ENCODE measurements at regions not wholly inside any gene's neighbourhood (a gene's known extent, or its start where the extent isn't known, plus 50 kb on each side); places are given as distances from the start of the nearest gene placed in this dataset.

GRCh38 chr11:45062974-45063635 is 83.3 kb upstream of the PRDM11 start:
- no peak for FAIRE-seq
- no peak for DNase-seq (ENCODE audit: low spot score)

- FAIRE-seq (no peak), DNase-seq (ENCODE audit: low spot score) (no peak)
These were observed 82.8 kb upstream of the PRDM11 start for GRCh38 chr11:45063669-45064068.

- FAIRE-seq (no peak), DNase-seq (ENCODE audit: low spot score) (no peak)
These were observed 78.5 kb upstream of the PRDM11 start for GRCh38 chr11:45067966-45068365.

DNA sequence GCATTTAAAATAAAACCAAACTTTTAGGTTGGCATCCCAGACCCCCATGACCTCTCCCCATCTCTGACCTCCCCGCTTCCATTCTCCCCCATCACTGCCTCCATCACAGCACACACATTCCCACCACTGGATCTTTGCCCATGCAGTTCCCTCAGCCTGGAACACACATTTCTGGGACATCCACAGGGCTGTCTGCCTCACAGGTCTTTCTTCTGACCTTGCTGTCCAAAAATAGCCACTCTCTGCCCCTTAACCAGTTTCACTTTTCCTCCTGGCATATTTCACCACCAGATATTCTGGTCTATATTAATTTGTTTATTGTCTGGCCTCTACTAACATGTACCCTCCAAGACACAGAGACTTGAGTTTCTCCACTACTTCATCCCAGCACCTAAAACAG is 75.2 kb upstream of the PRDM11 start:
- no peak for DNase-seq (ENCODE audit: low spot score)
- FAIRE-seq = no peak

DNA sequence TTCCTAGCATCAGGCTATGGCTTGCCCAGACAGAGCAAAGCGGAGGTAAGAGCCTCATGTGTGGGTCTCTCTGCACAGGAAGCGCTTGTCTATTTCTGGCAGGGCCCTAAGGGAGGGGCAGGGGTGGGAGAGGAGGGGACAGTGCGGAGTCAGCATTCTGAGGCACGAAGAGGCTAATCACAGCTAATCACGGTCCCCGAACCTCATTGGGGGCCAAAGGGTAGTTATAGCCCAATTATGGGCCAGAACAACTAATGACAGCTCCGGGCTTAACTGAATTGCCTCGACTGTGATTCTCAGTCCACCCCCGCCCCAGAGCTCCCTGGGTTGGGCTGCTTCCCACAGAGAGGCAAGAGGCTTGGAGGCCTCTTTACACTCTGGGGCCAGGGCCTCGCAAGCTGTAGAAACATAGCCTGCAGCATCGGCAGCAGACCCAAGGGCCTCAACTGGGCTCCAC is 72.7 kb upstream of the PRDM11 start:
- DNase-seq (ENCODE audit: low spot score) (no peak), FAIRE-seq (no peak)

GRCh38 chr11:45075519-45075918 is 70.9 kb upstream of the PRDM11 start:
- no peak for DNase-seq (ENCODE audit: low spot score)
- no peak for FAIRE-seq

DNA sequence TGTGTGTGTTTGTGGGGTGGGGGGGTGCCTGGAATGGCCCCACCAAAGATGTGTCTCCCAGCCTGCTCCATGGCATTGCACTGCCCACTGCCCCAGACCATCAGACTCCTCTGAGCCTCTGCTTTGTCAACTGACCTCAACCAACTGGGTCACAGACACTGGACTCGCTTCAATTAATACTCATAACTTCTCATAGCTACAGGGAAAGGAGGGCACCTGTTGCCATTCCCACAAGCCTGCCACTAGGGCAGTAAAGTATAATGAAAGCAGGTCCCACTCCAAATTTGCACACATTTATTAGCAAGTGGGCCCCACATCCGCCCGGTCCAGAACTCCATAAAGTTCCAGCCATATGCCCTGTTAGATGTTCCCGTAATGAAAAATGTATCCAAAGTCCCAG is 70.5 kb upstream of the PRDM11 start:
- DNase-seq (ENCODE audit: low spot score) (no peak), FAIRE-seq (no peak)

GRCh38 chr11:45076761-45077160 is 69.7 kb upstream of the PRDM11 start:
- no peak for DNase-seq (ENCODE audit: low spot score)
- no peak for FAIRE-seq

GRCh38 chr11:45078236-45079074 is 68.0 kb upstream of the PRDM11 start:
- FAIRE-seq = no peak
- DNase-seq (ENCODE audit: low spot score) = no peak

DNA sequence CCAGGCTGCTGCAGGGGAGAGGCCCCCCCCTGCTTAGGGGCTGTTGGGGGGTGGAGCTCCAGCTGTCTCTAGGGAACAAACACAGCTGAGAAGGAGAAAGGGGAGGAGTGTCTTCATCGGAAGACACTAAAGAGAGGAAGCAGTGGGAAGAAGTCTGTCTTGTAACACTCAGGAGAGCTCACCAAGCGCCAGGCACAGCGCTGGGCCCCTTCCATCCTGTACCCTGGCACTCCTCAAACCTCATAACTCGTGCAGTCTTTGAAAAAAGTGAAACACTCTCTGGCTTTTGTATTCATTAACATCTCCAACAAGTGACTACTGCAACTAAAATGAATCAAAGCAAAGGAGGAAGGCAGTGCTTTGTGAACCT is 67.4 kb upstream of the PRDM11 start:
- DNase-seq (ENCODE audit: low spot score) = no peak
- FAIRE-seq = no peak

- no peak for FAIRE-seq
- DNase-seq (ENCODE audit: low spot score) = no peak
These were observed 66.9 kb upstream of the PRDM11 start for GRCh38 chr11:45079567-45079942.

DNA sequence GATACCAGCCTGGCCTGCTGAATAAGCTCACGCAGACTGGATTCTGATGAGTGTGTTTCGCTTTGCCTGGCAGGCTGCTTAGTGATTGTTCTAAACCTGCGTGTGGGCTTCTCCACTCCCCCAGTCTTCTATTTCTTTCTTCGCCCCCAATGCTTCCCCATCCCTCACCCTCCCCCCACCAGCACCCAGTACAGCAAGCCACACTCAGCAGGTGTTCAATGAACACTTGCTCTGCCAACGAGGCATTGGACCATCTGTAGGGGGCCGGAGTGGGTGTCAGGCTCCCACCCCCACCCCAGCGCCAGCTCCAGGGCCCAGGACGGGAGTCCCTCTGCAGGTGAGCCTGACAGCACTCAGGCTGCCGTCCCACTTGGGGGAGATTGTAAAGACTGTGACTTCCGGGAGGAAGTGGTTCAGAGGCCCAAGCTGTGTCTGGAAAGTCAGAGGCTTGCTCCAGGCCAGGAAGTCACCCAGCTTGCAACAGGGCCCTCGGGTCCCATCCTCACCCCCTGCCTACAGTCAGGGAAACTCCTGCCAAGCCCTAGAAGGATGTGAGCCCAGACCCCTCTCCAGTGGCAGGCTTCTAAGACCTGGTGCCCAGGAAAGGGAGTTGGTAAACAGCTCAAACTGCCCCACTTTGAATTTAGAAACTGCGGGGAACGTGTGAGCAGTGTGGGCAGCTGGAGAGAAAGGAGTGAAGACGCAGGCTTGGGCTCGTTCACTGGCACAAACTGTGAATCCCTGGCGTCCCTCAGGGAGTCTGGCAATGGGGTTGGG is 66.3 kb upstream of the PRDM11 start:
- no peak for DNase-seq (ENCODE audit: low spot score)
- FAIRE-seq = no peak

DNA sequence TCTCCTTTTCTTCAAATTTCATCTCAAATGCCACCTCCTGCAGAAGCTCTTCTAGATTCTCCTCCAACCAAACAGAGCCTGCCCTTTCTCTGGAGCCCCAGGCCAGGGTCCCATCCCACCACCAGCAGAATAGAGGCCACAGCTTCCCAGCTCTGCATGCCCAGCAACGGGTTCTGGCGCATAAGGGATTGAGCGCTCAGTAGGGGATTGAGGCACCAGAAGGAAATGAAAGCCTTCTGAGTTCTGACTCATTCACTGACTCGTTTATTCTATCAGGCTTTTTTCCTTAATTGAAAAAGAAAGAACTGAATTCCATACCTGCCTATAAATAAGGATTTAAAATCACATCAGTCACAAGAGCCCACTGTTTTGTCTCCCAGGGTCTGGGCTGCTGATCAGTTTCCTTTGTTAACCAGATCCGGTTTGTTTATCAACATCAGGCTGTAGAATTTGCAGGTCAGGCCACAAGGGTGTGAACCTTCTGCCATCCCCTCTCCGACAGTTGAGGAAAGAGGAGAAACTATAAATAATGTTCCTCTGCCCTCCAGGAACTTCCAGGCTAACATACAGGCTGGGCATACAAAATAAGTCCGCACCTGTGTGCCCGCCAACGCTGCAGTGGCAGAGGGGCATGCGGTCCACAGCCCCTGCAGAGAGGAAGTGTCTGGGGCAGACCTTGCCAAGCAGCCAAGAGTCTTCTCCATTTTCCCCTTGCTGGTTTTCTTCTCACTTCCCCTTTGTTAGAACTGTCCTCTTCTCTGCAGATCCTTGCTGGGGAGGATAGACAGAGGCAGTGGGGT is 63.5 kb upstream of the PRDM11 start:
- DNase-seq (ENCODE audit: low spot score) = no peak
- no peak for FAIRE-seq

GRCh38 chr11:45083544-45084087 is 62.8 kb upstream of the PRDM11 start:
- FAIRE-seq = no peak
- DNase-seq (ENCODE audit: low spot score) = no peak

GRCh38 chr11:45085646-45086501 is 60.6 kb upstream of the PRDM11 start:
- DNase-seq (ENCODE audit: low spot score) (no peak), FAIRE-seq (no peak)

GRCh38 chr11:45086526-45086925 is 59.9 kb upstream of the PRDM11 start:
- FAIRE-seq (no peak), DNase-seq (ENCODE audit: low spot score) (no peak)

- no peak for DNase-seq (ENCODE audit: low spot score)
- no peak for FAIRE-seq
These were observed 59.1 kb upstream of the PRDM11 start for GRCh38 chr11:45087086-45087899.

DNA sequence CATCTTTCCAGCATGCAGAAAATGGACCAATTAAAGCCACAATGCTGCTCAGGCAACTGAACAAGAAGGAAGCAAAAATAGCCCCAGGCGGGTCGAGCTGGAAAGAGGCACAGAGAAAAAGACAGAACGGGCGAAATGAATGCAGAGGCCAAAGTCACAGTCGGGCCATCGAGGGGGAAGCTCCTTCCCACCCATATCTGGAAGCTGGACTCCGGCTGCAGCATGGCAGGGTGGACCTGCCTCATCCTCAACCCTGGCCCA is 58.6 kb upstream of the PRDM11 start:
- FAIRE-seq = no peak

DNA sequence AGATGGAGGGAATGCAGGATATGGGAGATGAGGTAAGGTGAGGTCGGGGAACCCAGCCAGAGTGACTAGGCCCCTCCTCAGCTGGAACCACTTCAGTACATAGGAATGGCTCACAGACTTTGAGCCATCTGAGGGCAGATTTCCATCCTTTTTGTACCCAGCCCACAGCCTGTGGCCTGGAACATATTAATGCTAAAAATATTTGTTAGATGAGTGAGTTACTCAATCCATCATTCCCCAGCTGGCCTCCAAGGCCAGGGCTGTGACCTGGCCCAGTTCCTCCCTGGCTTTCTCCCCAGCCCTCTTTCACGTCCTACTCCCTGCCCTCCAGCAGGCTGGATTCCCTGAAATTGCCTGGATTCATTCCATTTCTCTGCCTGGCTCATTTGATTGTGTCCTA is 57.2 kb upstream of the PRDM11 start:
- FAIRE-seq (peak; percentile 79), DNase-seq (ENCODE audit: low spot score) (peak; percentile 69)

More for the DNA sequence above, 58.6 kb upstream of the PRDM11 start:
- DNase-seq (ENCODE audit: low spot score) = no peak

All from RCC 7860 (cell line).